GM10248 (cell line): ENCODE measurements at regions not wholly inside any gene's neighbourhood (a gene's known extent, or its start where the extent isn't known, plus 50 kb on each side); places are given as distances from the start of the nearest gene placed in this dataset.

Experiments
- CTCF ChIA-PET: fragments of 300-600 bp; sonication (Branson Sonifier 250); formaldehyde crosslinking; extraction: SDS; loops from one replicate; lab custom pipeline; 2021; ENCODE audit warnings: antibody characterized with exemption; lab: Yijun Ruan, JAX
- POLR2A ChIA-PET: fragments of 350-650 bp; sonication (Branson Sonifier 250); formaldehyde crosslinking; extraction: SDS; loops from one replicate; lab custom pipeline; 2020; ENCODE audit warnings: antibody characterized with exemption; lab: Yijun Ruan, JAX
- DNase-seq: peaks from one replicate; pipeline ENCODE4 v3.0.0; 2012; ENCODE audit errors: extremely low spot score
- TF ChIP-seq, protein P1 (sequence below): IDR thresholded peaks from 2 replicates; pipeline ENCODE4 v1.5.1; 2012; ENCODE audit warnings: mild to moderate bottlenecking, low read depth; ENCODE audit errors: extremely low read depth, missing control alignments, control extremely low read depth

DNA sequence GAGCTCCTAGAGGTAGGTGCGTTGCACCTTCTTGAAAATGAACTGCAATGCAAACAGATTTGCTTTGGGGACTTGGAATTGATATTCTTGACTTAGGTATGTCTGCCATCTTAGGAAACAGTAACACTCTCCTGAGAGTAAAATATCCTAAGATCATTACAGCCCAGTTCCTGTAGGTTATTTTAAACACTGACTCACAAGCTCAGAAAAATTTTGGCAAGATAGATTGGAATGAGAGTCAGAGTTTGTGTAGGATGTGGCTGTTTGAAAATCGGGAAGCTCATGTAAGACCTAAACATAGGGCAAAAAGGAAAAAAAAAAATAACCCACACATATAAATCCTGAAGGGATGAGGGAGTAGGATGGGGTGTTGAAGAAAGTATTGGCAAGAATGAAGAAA, 377.0 kb upstream of the LRRC4C start:
- CTCF ChIA-PET = no interaction called here
- no peak for DNase-seq
- POLR2A ChIA-PET = no interaction called here
- TF ChIP-seq, protein P1, sequence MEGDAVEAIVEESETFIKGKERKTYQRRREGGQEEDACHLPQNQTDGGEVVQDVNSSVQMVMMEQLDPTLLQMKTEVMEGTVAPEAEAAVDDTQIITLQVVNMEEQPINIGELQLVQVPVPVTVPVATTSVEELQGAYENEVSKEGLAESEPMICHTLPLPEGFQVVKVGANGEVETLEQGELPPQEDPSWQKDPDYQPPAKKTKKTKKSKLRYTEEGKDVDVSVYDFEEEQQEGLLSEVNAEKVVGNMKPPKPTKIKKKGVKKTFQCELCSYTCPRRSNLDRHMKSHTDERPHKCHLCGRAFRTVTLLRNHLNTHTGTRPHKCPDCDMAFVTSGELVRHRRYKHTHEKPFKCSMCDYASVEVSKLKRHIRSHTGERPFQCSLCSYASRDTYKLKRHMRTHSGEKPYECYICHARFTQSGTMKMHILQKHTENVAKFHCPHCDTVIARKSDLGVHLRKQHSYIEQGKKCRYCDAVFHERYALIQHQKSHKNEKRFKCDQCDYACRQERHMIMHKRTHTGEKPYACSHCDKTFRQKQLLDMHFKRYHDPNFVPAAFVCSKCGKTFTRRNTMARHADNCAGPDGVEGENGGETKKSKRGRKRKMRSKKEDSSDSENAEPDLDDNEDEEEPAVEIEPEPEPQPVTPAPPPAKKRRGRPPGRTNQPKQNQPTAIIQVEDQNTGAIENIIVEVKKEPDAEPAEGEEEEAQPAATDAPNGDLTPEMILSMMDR = no peak

DNA sequence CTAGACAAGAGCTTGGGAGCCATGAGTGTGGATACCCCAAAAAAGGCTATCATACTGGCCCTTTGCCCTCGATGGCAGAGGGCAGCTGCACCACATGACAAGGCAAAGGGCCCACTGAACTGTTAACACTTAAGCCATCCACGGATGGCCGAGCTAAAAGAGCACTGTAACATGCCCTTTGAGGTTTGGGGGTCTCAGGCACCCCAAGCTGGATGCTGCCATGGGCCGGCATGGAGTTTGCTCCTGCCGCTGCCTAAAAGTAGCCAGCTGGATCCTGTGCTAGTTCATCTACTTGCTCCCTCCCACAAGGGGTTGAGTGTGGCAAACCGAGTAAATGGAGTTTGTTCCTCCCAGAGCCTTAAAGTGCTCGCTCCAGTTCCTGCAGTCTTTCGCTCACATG, 383.2 kb upstream of the LRRC4C start:
- TF ChIP-seq, protein P1 = no peak
- POLR2A ChIA-PET = no interaction called here
- CTCF ChIA-PET = interaction anchor here (1.0 kb wide), 1 partner anchor 20 kb away, joined by 3 read pairs; no protein-coding TSS in a partner anchor
- DNase-seq = no peak

DNA sequence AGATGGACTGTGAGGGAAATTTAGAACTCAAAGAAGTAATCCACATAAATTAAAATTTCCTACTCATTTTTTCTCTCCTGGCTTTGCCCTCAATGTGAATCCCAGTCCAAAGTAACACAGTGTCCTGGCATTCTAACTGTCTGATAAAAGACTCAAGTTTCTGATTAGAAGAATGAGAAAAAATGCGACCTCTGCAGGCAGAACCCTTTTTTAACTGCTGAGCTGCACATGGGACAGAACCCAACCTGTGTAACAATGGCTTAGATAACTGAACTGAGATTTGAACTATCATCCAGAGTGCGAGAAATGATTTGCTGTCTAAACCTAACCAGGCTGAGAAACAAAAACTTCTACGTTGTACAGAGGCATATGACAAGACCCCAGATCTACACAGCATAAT, 385.6 kb upstream of the LRRC4C start:
- TF ChIP-seq, protein P1 = no peak
- ChIA-PET CTCF (no interaction called here), POLR2A (no interaction called here)
- DNase-seq = no peak

DNA sequence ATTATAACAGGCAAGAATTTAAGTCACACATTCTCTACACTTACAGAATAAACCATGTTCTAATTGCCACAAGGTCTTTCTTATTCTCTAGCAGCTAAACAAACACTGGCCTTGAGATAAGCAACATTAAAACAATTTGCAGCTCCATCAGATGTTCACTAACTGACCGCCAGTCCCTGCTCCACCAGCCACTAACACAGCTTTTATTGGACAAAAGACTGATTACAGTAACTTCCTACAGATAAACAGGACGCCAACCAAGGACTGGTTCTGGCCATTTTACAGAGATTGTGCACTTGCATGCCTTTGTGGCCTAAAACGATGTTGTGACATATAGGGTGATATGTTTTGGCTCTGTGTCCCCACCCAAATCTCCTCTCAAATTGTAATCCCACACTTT, 388.9 kb upstream of the LRRC4C start:
- ChIA-PET POLR2A (no interaction called here), CTCF (no interaction called here)
- no peak for DNase-seq
- TF ChIP-seq, protein P1 = no peak

DNA sequence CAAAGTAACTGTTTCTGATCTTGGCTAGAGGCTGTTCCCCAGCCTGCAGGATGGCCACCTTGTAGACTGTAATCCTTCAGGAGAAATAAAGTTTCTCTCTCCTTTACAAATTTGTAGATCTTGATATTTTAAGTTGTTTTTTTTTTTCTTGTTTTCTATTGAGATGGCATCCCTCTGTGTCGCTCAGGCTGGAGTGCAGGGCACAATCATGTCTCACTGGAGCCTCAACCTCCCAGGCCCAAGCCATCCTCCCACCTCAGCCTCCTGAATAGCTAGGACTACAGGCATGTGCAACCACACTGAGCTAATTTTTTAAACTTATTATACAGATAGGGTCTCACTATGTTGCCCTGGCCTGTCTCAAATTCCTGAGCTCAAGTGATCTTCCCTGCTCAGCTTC, 389.8 kb upstream of the LRRC4C start:
- ChIA-PET POLR2A (no interaction called here), CTCF (interaction anchor here (1.1 kb wide), 1 partner anchor 8 kb away, joined by 3 read pairs; no protein-coding TSS in a partner anchor)
- TF ChIP-seq, protein P1 = no peak
- no peak for DNase-seq

DNA sequence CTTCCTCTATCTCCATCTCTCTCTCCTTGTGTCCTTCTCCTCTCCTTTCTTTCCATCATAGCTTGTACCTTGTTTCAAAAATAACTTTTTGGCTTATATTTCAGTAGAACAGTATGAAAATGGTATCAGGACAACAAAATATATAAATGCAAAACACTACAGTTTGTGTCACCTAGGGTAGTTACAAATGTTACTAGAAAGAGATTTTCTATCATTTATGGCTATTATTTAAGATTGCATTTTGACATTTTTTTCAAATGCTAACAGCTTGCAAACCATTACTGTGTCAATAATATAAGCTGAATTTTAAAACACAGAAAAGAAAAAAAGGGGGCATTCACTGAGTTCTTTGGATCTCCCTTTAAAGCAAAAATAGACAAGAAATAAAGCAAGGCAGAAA, 392.3 kb upstream of the LRRC4C start:
- ChIA-PET POLR2A (no interaction called here), CTCF (interaction anchor here (1.3 kb wide), 2 partner anchors 13 to 21 kb away, joined by 3 read pairs; no protein-coding TSS in a partner anchor)
- no peak for DNase-seq
- TF ChIP-seq, protein P1 = no peak
